ENCODE measurements at regions not wholly inside any gene's neighbourhood (a gene's known extent, or its start where the extent isn't known, plus 50 kb on each side); places are given as distances from the start of the nearest gene placed in this dataset.

GRCh38 chr18:41767960-41768359 lies 187.1 kb upstream of the PIK3C3 start:
- H3K9ac ChIP-seq (ENCODE audit: extremely low read depth, low read length, poor library complexity, severe bottlenecking), result no peak overlapping the region
- H3K4me3 ChIP-seq (ENCODE audit: low read length), result no peak overlapping the region
- Mint-ChIP-seq H3K9me3 (no peaks in the 10 kb centered on the region), H3K27me3 (ENCODE audit: insufficient read depth) (no peaks in the 10 kb centered on the region), H3K4me3 (no peak overlapping the region), H3K36me3 (ENCODE audit: low read depth) (no peaks in the 10 kb centered on the region), H3K4me1 (peaks cover 36% of the 10 kb centered on the region), H3K27ac (no peak overlapping the region)
- DNase-seq, result peak; percentile 63
- H3K9me3 ChIP-seq (ENCODE audit: control insufficient read depth, low read length), result no peaks in the 10 kb centered on the region
- TF ChIP-seq, protein P1, sequence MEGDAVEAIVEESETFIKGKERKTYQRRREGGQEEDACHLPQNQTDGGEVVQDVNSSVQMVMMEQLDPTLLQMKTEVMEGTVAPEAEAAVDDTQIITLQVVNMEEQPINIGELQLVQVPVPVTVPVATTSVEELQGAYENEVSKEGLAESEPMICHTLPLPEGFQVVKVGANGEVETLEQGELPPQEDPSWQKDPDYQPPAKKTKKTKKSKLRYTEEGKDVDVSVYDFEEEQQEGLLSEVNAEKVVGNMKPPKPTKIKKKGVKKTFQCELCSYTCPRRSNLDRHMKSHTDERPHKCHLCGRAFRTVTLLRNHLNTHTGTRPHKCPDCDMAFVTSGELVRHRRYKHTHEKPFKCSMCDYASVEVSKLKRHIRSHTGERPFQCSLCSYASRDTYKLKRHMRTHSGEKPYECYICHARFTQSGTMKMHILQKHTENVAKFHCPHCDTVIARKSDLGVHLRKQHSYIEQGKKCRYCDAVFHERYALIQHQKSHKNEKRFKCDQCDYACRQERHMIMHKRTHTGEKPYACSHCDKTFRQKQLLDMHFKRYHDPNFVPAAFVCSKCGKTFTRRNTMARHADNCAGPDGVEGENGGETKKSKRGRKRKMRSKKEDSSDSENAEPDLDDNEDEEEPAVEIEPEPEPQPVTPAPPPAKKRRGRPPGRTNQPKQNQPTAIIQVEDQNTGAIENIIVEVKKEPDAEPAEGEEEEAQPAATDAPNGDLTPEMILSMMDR (conservative IDR thresholded peaks at IDR 0.05), result peak; percentile 58
- 81 to 83% methylated on average over 2 to 4 of the region's 4 CpGs for WGBS, 2 experiments (ENCODE audit: insufficient coverage in 1 of 2, insufficient read length in 1 of 2)
- no peaks in the 10 kb centered on the region for H3K27me3 ChIP-seq (ENCODE audit: control insufficient read depth, insufficient read depth, low read length, poor library complexity, severe bottlenecking)
- H3K36me3 ChIP-seq (ENCODE audit: control insufficient read depth, insufficient read depth, low read length), result no peaks in the 10 kb centered on the region
- no peak overlapping the region for H3K27ac ChIP-seq (ENCODE audit: low read depth, low read length)
- H3K4me1 ChIP-seq (ENCODE audit: control insufficient read depth, insufficient read depth, low read length), result peaks cover 9% of the 10 kb centered on the region

DNA sequence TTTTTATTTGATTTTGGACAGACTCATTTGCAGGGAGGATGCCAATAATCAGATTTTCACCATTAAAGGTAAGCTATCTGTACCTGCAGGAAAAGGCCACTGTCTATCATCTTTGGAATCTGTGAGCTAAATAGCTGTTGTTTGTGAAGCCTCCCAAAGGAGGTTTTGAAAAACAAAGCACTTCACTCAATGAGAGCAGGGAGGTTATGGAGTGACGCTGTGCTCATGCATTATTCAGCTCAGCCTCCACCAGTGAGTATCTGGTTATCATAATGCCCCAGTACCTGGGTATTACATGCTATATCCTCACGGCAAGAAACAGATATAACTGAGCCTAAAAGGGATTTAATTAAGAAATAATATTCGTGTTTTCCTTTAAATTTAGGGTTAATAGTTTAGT lies 189.6 kb upstream of the PIK3C3 start:
- no peaks in the 10 kb centered on the region for H3K9me3 Mint-ChIP-seq
- no peaks in the 10 kb centered on the region for H3K27me3 Mint-ChIP-seq (ENCODE audit: insufficient read depth)
- WGBS, 2 experiments (ENCODE audit: insufficient coverage in 1 of 2, insufficient read length in 1 of 2), result 81 to 88% methylated on average over 2 to 3 of the region's 3 CpGs
- H3K27ac Mint-ChIP-seq, result peak overlapping the region; percentile 13
- no peaks in the 10 kb centered on the region for H3K27me3 ChIP-seq (ENCODE audit: control insufficient read depth, insufficient read depth, low read length, poor library complexity, severe bottlenecking)
- no peaks in the 10 kb centered on the region for H3K36me3 Mint-ChIP-seq (ENCODE audit: low read depth)
- peaks cover 9% of the 10 kb centered on the region for H3K4me1 ChIP-seq (ENCODE audit: control insufficient read depth, insufficient read depth, low read length)
- H3K36me3 ChIP-seq (ENCODE audit: control insufficient read depth, insufficient read depth, low read length), result no peaks in the 10 kb centered on the region
- no peaks in the 10 kb centered on the region for H3K9me3 ChIP-seq (ENCODE audit: control insufficient read depth, low read length)
- no peak for DNase-seq
- no peak overlapping the region for H3K4me3 Mint-ChIP-seq
- no peak overlapping the region for H3K27ac ChIP-seq (ENCODE audit: low read depth, low read length)
- TF ChIP-seq, protein P1 (conservative IDR thresholded peaks at IDR 0.05), result no peak
- H3K9ac ChIP-seq (ENCODE audit: extremely low read depth, low read length, poor library complexity, severe bottlenecking), result no peak overlapping the region
- no peak overlapping the region for H3K4me3 ChIP-seq (ENCODE audit: low read length)
- peaks cover 32% of the 10 kb centered on the region for H3K4me1 Mint-ChIP-seq

GRCh38 chr18:41763361-41763760 lies 191.7 kb upstream of the PIK3C3 start:
- H3K4me3 Mint-ChIP-seq, result no peak overlapping the region
- no peak for DNase-seq
- H3K4me1 ChIP-seq (ENCODE audit: control insufficient read depth, insufficient read depth, low read length), result peaks cover 3% of the 10 kb centered on the region
- no peaks in the 10 kb centered on the region for H3K9me3 Mint-ChIP-seq
- TF ChIP-seq, protein P1 (conservative IDR thresholded peaks at IDR 0.05), result no peak
- WGBS, 2 experiments (ENCODE audit: insufficient coverage in 1 of 2, insufficient read length in 1 of 2), result no CpG with 5 or more reads among the region's 1 CpG
- no peaks in the 10 kb centered on the region for H3K9me3 ChIP-seq (ENCODE audit: control insufficient read depth, low read length)
- no peaks in the 10 kb centered on the region for H3K36me3 Mint-ChIP-seq (ENCODE audit: low read depth)
- H3K9ac ChIP-seq (ENCODE audit: extremely low read depth, low read length, poor library complexity, severe bottlenecking), result no peak overlapping the region
- H3K27me3 ChIP-seq (ENCODE audit: control insufficient read depth, insufficient read depth, low read length, poor library complexity, severe bottlenecking), result no peaks in the 10 kb centered on the region
- no peak overlapping the region for H3K4me3 ChIP-seq (ENCODE audit: low read length)
- no peak overlapping the region for H3K27ac Mint-ChIP-seq
- H3K36me3 ChIP-seq (ENCODE audit: control insufficient read depth, insufficient read depth, low read length), result no peaks in the 10 kb centered on the region
- no peak overlapping the region for H3K27ac ChIP-seq (ENCODE audit: low read depth, low read length)
- H3K4me1 Mint-ChIP-seq, result peaks cover 23% of the 10 kb centered on the region
- no peaks in the 10 kb centered on the region for H3K27me3 Mint-ChIP-seq (ENCODE audit: insufficient read depth)

Data from endodermal cell (in vitro differentiated cells).